ENCODE measurements at regions not wholly inside any gene's neighbourhood (a gene's known extent, or its start where the extent isn't known, plus 50 kb on each side); places are given as distances from the start of the nearest gene placed in this dataset.
"Not testable (repeated sequence)": the region's sequence is repeated elsewhere in the genome, so short reads cannot be mapped to it uniquely, and the experiment has no call there.

DNA sequence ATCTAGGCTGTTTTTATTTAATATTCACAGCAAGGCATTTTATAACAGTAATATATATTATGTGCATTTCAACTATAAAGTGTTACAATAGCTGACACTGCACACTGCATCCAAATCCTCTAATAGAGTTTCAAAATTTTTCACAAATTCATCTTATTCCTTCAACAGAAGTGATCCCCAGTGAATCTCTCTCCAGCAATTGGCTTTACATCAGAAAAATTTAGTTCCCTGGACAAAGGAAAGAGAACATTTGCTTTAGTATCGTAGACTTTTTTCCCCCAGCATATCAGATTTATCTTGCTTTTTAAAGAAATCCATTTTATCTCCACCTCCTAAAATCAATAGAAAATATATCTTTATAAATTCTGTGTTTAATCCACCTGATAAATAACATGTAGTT, 868.6 kb downstream of the TBL1XR1 start:
- no CpG with 5 or more reads among the region's 1 CpG for WGBS (ENCODE audit: insufficient coverage)
- peak; percentile 78 for DNase-seq

DNA sequence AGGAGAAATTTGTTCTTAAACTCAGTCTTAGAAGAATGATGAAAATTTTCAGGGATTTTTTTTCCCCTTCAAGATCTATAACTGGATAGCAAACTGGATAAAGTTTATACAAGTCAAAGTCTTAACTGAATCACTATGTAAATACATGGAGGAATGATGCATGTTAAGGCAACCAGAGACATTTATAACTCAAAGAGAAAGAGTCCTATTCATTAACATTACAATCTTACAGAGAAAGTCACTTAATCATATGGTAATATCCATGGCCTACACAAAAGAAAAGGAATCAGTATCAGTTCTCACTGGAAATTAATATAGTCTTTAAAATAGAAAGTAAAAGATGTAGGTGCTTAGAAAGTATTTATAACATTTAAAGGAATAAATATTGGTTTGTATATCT, 869.1 kb downstream of the TBL1XR1 start:
- H3K27ac ChIP-seq (ENCODE audit: low read length) = no peak overlapping the region
- H3K27me3 ChIP-seq (ENCODE audit: control insufficient read depth, insufficient read depth, low read length) = no peaks in the 10 kb centered on the region
- no peaks in the 10 kb centered on the region for H3K4me1 ChIP-seq (ENCODE audit: control insufficient read depth, insufficient read depth, low read length)
- no peak for DNase-seq
- no peak overlapping the region for H3K4me3 ChIP-seq (ENCODE audit: low read length)
- no peaks in the 10 kb centered on the region for H3K9me3 ChIP-seq (replicated peaks; ENCODE audit: control insufficient read depth, low read depth, low read length)
- no peaks in the 10 kb centered on the region for H3K36me3 ChIP-seq (ENCODE audit: control insufficient read depth, insufficient read depth, low read length)

More for the DNA sequence above, 868.6 kb downstream of the TBL1XR1 start:
- Histone ChIP-seq H3K27me3 (ENCODE audit: control insufficient read depth, insufficient read depth, low read length) (no peaks in the 10 kb centered on the region), H3K36me3 (ENCODE audit: control insufficient read depth, insufficient read depth, low read length) (no peaks in the 10 kb centered on the region), H3K4me3 (ENCODE audit: low read length) (no peak overlapping the region), H3K9me3 (replicated peaks; ENCODE audit: control insufficient read depth, low read depth, low read length) (no peaks in the 10 kb centered on the region), H3K4me1 (ENCODE audit: control insufficient read depth, insufficient read depth, low read length) (no peaks in the 10 kb centered on the region), H3K27ac (ENCODE audit: low read length) (no peak overlapping the region)

DNA sequence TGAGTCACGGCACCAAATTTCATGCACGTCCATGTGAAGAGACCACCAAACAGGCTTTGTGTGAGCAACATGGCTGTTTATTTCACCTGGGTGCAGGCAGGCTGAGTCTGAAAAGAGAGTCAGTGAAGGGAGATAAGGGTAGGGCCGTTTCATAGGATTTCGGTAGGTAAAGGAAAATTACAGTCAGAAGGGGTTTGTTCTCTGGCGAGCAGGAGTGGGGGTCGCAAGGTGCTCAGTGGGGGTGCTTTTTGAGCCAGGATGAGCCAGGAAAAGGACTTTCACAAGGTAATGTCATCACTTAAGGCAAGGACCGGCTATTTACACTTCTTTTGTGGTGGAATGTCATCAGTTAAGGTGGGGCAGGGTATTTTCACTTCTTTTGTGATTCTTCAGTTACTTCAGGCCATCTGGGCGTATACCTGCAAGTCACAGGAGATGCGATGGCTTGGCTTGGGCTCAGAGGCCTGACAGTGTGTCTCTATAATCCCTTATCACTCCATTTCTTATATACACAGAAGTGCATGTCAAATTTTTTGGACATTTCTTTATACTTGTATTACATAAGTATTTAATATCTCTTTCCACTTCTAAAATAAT, 870.3 kb downstream of the TBL1XR1 start:
- not testable (repeated sequence) for H3K27ac ChIP-seq (ENCODE audit: low read length); H3K9me3 ChIP-seq (replicated peaks; ENCODE audit: control insufficient read depth, low read depth, low read length); H3K4me1 ChIP-seq (ENCODE audit: control insufficient read depth, insufficient read depth, low read length); H3K36me3 ChIP-seq (ENCODE audit: control insufficient read depth, insufficient read depth, low read length); DNase-seq; H3K27me3 ChIP-seq (ENCODE audit: control insufficient read depth, insufficient read depth, low read length); H3K4me3 ChIP-seq (ENCODE audit: low read length)
- WGBS (ENCODE audit: insufficient coverage) = 93% methylated on average over 2 of the region's 9 CpGs

DNA sequence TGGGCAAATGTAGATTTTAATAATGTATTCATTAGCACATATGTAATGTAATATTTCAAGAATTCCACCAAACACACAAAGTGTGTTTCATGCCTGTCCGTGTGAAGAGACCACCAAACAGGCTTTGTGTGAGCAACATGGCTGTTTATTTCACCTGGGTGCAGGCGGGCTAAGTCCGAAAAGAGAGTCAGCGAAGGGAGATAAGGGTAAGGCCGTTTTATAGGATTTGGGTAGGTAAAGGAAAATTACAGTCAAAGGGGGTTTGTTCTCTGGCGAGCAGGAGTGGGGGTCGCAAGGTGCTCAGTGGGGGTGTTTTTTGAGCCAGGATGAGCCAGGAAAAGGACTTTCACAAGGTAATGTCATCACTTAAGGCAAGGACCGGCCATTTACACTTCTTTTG, 875.8 kb downstream of the TBL1XR1 start:
- not testable (repeated sequence) for H3K9me3 ChIP-seq (replicated peaks; ENCODE audit: control insufficient read depth, low read depth, low read length); H3K4me3 ChIP-seq (ENCODE audit: low read length); H3K27me3 ChIP-seq (ENCODE audit: control insufficient read depth, insufficient read depth, low read length); H3K4me1 ChIP-seq (ENCODE audit: control insufficient read depth, insufficient read depth, low read length); H3K36me3 ChIP-seq (ENCODE audit: control insufficient read depth, insufficient read depth, low read length); DNase-seq; H3K27ac ChIP-seq (ENCODE audit: low read length)
- WGBS (ENCODE audit: insufficient coverage) = 100% methylated on average over 3 of the region's 8 CpGs

DNA sequence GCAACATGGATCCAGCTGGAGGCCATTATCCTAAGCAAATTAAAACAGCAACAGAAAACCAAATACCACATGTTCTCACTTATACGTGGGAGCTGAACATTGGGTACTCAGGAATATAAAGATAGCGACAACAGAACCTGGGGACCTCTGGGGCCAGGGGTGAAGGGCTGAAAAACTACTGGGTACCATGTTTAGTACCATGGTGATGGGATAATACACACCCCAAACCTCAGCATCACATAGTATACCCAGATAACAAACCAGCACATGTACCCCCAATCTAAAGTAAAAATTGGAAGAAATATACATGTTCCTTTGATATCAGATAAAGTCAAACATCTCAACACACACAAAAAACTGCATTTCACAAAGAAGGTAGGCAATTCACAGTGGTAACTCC, 876.2 kb downstream of the TBL1XR1 start:
- Histone ChIP-seq H3K4me3 (ENCODE audit: low read length) (no peak overlapping the region), H3K27ac (ENCODE audit: low read length) (no peak overlapping the region), H3K36me3 (ENCODE audit: control insufficient read depth, insufficient read depth, low read length) (no peaks in the 10 kb centered on the region), H3K9me3 (replicated peaks; ENCODE audit: control insufficient read depth, low read depth, low read length) (no peaks in the 10 kb centered on the region), H3K4me1 (ENCODE audit: control insufficient read depth, insufficient read depth, low read length) (no peaks in the 10 kb centered on the region), H3K27me3 (ENCODE audit: control insufficient read depth, insufficient read depth, low read length) (no peaks in the 10 kb centered on the region)
- no CpG with 5 or more reads among the region's 2 CpGs for WGBS (ENCODE audit: insufficient coverage)
- DNase-seq = no peak

DNA sequence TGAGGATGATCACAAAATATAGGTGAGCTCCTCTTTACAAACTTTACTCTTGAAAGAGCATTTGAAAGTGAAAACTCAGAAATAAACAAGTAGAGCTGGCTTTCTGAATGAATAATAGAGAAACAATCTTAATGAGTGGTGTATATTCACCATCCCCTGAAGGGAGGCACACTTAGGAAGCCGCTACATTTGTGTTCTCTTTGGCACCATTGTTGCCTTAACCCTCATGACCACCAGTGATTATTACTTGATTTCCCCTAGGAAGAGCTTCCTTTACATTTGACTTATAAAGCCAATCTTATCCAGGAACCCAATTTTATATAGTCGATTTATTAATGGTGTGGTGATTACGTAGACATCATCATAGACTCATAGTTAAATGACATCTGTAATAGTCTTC, 883.9 kb downstream of the TBL1XR1 start:
- no peaks in the 10 kb centered on the region for H3K36me3 ChIP-seq (ENCODE audit: control insufficient read depth, insufficient read depth, low read length)
- no peaks in the 10 kb centered on the region for H3K27me3 ChIP-seq (ENCODE audit: control insufficient read depth, insufficient read depth, low read length)
- H3K27ac ChIP-seq (ENCODE audit: low read length) = no peak overlapping the region
- no peak overlapping the region for H3K4me3 ChIP-seq (ENCODE audit: low read length)
- no peak for DNase-seq
- no peaks in the 10 kb centered on the region for H3K4me1 ChIP-seq (ENCODE audit: control insufficient read depth, insufficient read depth, low read length)
- no peaks in the 10 kb centered on the region for H3K9me3 ChIP-seq (replicated peaks; ENCODE audit: control insufficient read depth, low read depth, low read length)
- no CpG with 5 or more reads among the region's 3 CpGs for WGBS (ENCODE audit: insufficient coverage)

DNA sequence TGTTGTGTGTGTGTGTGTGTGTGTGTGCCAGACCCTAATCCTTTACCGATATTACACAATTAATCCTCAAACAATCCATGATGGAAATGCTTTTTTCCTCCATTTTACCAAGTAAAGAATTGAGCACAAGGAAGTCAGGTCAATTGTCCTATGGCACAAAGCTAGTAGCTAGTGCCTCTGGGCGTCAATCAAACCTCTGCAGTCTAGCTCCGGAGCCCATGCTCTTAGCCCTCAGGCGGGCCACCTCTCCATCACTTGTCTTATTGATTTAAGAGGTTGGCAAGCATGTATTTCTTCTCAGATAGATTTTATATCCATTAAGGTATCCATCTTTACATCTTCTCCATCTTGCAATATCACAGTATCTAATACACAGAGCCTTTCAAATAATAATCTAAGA, 886.6 kb downstream of the TBL1XR1 start:
- Histone ChIP-seq H3K27me3 (ENCODE audit: control insufficient read depth, insufficient read depth, low read length) (no peaks in the 10 kb centered on the region), H3K4me3 (ENCODE audit: low read length) (no peak overlapping the region), H3K36me3 (ENCODE audit: control insufficient read depth, insufficient read depth, low read length) (no peaks in the 10 kb centered on the region), H3K9me3 (replicated peaks; ENCODE audit: control insufficient read depth, low read depth, low read length) (no peaks in the 10 kb centered on the region), H3K27ac (ENCODE audit: low read length) (no peak overlapping the region), H3K4me1 (ENCODE audit: control insufficient read depth, insufficient read depth, low read length) (no peaks in the 10 kb centered on the region)
- DNase-seq = no peak
- WGBS (ENCODE audit: insufficient coverage) = no CpG with 5 or more reads among the region's 4 CpGs

DNA sequence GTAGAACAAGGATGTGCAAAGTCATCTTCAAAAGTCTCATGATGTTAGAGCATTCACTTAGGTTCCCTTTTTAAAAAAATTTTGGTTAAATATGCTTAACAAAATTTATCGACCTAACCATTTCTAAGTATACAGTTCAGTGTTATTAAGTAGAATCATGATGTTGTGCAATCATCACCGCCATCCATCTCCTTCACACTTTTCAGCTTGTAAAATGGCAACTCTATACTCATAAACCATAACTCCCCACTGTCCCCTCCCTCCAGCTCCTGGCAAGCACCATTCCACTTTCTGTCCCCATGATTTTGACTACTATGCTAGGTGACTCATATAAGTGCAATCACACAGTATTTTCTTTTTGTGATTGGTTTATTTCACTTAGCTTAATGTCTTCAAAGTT, 895.0 kb downstream of the TBL1XR1 start:
- Histone ChIP-seq H3K9me3 (replicated peaks; ENCODE audit: control insufficient read depth, low read depth, low read length) (no peaks in the 10 kb centered on the region), H3K27me3 (ENCODE audit: control insufficient read depth, insufficient read depth, low read length) (no peaks in the 10 kb centered on the region), H3K27ac (ENCODE audit: low read length) (no peak overlapping the region), H3K4me1 (ENCODE audit: control insufficient read depth, insufficient read depth, low read length) (no peaks in the 10 kb centered on the region), H3K4me3 (ENCODE audit: low read length) (no peak overlapping the region), H3K36me3 (ENCODE audit: control insufficient read depth, insufficient read depth, low read length) (no peaks in the 10 kb centered on the region)
- no peak for DNase-seq
- WGBS (ENCODE audit: insufficient coverage) = no CpG with 5 or more reads among the region's 2 CpGs

DNA sequence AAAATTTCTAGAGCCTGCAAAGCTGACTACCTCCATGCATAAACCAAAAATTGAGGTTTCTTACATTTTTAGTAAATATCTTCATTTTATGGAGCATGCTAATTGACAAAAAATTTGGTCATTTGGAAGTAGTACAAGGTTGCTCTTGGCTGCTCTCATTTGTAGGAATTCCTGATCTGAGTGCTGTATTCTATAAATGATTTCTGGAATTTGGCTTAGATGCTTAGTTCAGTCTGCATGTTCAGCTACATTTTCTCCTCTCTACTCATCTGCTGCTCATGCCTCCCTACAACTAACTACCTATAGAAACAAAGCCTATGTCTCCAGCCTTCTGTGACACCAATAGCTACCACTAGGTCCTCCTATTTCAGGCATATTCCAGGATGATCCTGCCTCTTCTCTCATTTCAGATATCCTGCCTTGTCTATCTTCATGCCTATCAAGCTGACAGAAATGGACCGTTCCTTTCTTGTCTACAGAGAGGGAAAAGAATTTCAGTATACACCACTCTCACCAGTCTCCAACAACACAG, 901.1 kb downstream of the TBL1XR1 start:
- Histone ChIP-seq H3K27me3 (ENCODE audit: control insufficient read depth, insufficient read depth, low read length) (no peaks in the 10 kb centered on the region), H3K9me3 (replicated peaks; ENCODE audit: control insufficient read depth, low read depth, low read length) (no peaks in the 10 kb centered on the region), H3K36me3 (ENCODE audit: control insufficient read depth, insufficient read depth, low read length) (no peaks in the 10 kb centered on the region), H3K4me1 (ENCODE audit: control insufficient read depth, insufficient read depth, low read length) (no peaks in the 10 kb centered on the region), H3K27ac (ENCODE audit: low read length) (no peak overlapping the region), H3K4me3 (ENCODE audit: low read length) (no peak overlapping the region)
- DNase-seq = no peak
- no CpG with 5 or more reads among the region's 1 CpG for WGBS (ENCODE audit: insufficient coverage)

DNA sequence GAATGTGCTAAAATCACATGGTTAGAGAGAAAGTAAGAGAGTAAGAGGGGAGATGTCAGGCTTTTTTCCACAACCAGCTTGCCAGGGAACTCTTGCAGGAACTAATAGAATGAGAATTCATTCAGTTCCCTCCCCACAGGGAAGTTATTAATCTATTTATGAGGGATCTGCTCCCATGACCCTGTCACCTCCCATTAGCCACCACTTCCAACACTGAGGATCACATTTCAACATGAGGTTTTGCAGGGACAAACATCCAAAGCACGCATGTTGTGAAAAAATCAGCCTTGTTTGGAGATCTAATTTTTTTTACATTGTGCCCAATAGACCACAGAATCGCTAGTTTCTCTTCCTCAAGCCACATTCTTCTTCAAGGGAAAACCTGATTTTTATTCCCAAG, 904.0 kb downstream of the TBL1XR1 start:
- DNase-seq = peak; percentile 60
- Histone ChIP-seq H3K36me3 (ENCODE audit: control insufficient read depth, insufficient read depth, low read length) (no peaks in the 10 kb centered on the region), H3K4me1 (ENCODE audit: control insufficient read depth, insufficient read depth, low read length) (no peaks in the 10 kb centered on the region), H3K9me3 (replicated peaks; ENCODE audit: control insufficient read depth, low read depth, low read length) (no peaks in the 10 kb centered on the region), H3K27me3 (ENCODE audit: control insufficient read depth, insufficient read depth, low read length) (no peaks in the 10 kb centered on the region), H3K27ac (ENCODE audit: low read length) (no peak overlapping the region), H3K4me3 (ENCODE audit: low read length) (no peak overlapping the region)
- WGBS (ENCODE audit: insufficient coverage) = no CpG with 5 or more reads among the region's 2 CpGs

DNA sequence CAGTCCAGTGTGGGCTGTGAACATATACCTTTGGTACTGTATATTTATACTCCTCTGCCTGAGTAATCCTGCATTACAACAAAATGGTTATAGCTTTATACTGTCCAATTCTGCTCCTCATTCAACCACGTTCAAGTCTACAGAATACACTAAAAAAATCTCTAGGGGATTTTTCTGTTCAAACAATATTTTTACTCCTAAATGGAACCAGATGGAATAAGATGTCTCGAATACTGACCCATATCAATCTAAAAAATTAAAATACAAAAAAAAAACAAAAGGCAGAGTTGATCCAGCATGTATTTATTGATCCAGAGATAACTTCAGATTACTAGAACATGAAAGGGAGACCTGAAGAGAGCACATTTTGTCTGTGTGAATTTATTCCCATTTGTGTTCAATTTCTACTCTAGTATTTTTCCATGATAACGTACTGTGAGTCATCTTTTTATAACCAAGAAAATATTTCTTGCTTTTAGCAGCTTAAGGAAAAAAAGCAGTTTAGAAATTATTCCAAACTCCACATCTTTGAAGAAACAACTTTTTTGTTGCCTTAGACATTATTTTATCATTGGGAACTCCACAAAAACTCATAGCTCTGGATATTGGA, 910.7 kb downstream of the TBL1XR1 start:
- no peaks in the 10 kb centered on the region for H3K36me3 ChIP-seq (ENCODE audit: control insufficient read depth, insufficient read depth, low read length)
- no CpG with 5 or more reads among the region's 3 CpGs for WGBS (ENCODE audit: insufficient coverage)

More for the DNA sequence above, 910.7 kb downstream of the TBL1XR1 start:
- Histone ChIP-seq H3K27ac (ENCODE audit: low read length) (peak overlapping the region; percentile 43), H3K9me3 (replicated peaks; ENCODE audit: control insufficient read depth, low read depth, low read length) (no peaks in the 10 kb centered on the region), H3K4me1 (ENCODE audit: control insufficient read depth, insufficient read depth, low read length) (no peaks in the 10 kb centered on the region), H3K4me3 (ENCODE audit: low read length) (no peak overlapping the region), H3K27me3 (ENCODE audit: control insufficient read depth, insufficient read depth, low read length) (no peaks in the 10 kb centered on the region)
- peak; percentile 85 for DNase-seq

Data from muscle of leg (tissue), 3 donors.